Thoracic aorta (tissue), 2 donors: ENCODE measurements at regions not wholly inside any gene's neighbourhood (a gene's known extent, or its start where the extent isn't known, plus 50 kb on each side); places are given as distances from the start of the nearest gene placed in this dataset.

Source experiments
- ATAC-seq: fragments of 150-250 bp; one replicate; pipeline ENCODE4 v1.8.0; 2017; ENCODE audit warnings: low read depth; ENCODE audit not compliant: insufficient number of reproducible peaks, low FRiP score
- DNase-seq: peaks from one replicate; pipeline ENCODE4 v3.0.0-alpha.2; 2020; ENCODE audit warnings: low spot score
- H3K27ac ChIP-seq, 2 donors: fragments of 200-600 bp; sonication (generic); 1 replicate in 1 of 2; 2 replicates in 1 of 2; pipeline ENCODE4 v1.5.1; 2016; ENCODE audit warnings: mild to moderate bottlenecking in 2 of 2, moderate library complexity in 2 of 2
- H3K27me3 ChIP-seq: fragments of 200-600 bp; sonication (generic); replicated peaks from 2 replicates; pipeline ENCODE4 v1.6.0; 2016; ENCODE audit warnings: mild to moderate bottlenecking; ENCODE audit not compliant: insufficient read depth
- H3K36me3 ChIP-seq: fragments of 200-600 bp; sonication (generic); one replicate; pipeline ENCODE4 v1.5.1; 2016
- H3K4me1 ChIP-seq, 2 donors: fragments of 200-600 bp; sonication (generic); 1 replicate in 1 of 2; 2 replicates in 1 of 2; pipeline versions ENCODE4 v1.5.1 to v1.6.0; 2016; ENCODE audit warnings: low read depth in 2 of 2, mild to moderate bottlenecking in 1 of 2; ENCODE audit not compliant: control insufficient read depth in 1 of 2
- H3K4me3 ChIP-seq: fragments of 200-600 bp; sonication (generic); 2 replicates; pipeline ENCODE4 v1.5.1; 2016; ENCODE audit warnings: mild to moderate bottlenecking
- H3K9me3 ChIP-seq: fragments of 200-600 bp; sonication (generic); 2 replicates; pipeline ENCODE4 v1.5.1; 2016
- CTCF ChIP-seq: fragments of 200-600 bp; sonication (generic); IDR thresholded peaks from one replicate; pipeline ENCODE4 v1.5.1; 2019; ENCODE audit warnings: antibody characterized with exemption

- no peak for DNase-seq
- H3K27ac ChIP-seq = no peak overlapping the region
- no peaks in the 10 kb centered on the region for H3K4me1 ChIP-seq
- no peak for ATAC-seq
- H3K27me3 ChIP-seq = no peaks in the 10 kb centered on the region
- no peaks in the 10 kb centered on the region for H3K9me3 ChIP-seq
- H3K36me3 ChIP-seq = no peaks in the 10 kb centered on the region
- no peak for TF ChIP-seq CTCF
- H3K4me3 ChIP-seq = no peak overlapping the region
Observed at GRCh38 chr3:192054881-192055280, 593.9 kb downstream of the PYDC2 start.

DNA sequence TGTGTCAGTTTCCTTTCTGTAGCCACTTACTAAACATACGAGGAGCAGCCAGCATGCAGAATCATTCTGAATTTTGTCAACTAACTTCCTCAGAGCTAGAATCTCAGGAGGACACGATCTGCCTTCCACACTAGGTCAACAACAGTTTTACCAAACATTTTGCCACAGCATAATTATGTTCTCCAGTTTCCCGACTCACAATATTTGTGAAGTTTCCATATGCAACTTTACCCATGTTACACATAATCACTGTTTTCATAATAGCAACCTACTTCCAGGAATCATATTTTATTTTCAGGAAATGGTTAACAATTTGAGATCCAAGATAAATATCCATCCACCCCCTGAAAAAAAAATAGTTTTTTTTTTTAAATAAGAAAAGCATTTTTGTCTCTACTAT, 595.0 kb downstream of the PYDC2 start:
- no peaks in the 10 kb centered on the region for H3K27me3 ChIP-seq
- no peak for DNase-seq
- no peak for TF ChIP-seq CTCF
- no peak overlapping the region for H3K27ac ChIP-seq
- no peak for ATAC-seq
- no peak overlapping the region for H3K4me3 ChIP-seq
- H3K9me3 ChIP-seq = no peaks in the 10 kb centered on the region
- no peaks in the 10 kb centered on the region for H3K4me1 ChIP-seq
- no peaks in the 10 kb centered on the region for H3K36me3 ChIP-seq

DNA sequence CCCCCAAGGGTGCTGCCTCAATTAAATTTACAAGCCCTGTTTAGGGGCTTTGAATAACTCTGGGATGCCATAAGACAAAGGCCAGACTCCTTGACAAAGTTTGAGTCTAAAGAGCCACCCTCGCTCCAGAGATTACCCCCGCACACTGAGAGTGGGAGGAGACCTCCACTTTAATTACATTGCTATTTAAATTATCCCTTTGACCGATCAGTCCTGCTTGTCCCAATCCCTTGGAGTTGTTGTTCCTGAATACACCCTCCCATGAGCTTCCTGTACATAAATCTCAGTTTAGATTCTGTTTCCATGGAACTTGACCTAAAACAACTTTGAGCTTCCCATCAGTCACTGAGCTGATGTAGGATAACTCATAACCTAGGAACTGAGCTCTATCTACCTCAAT, 596.3 kb downstream of the PYDC2 start:
- no peak overlapping the region for H3K27ac ChIP-seq
- ATAC-seq (no peak), DNase-seq (no peak)
- no peaks in the 10 kb centered on the region for H3K4me1 ChIP-seq
- H3K36me3 ChIP-seq = no peaks in the 10 kb centered on the region
- H3K9me3 ChIP-seq = no peaks in the 10 kb centered on the region
- TF ChIP-seq CTCF = no peak
- no peak overlapping the region for H3K4me3 ChIP-seq
- no peaks in the 10 kb centered on the region for H3K27me3 ChIP-seq

DNA sequence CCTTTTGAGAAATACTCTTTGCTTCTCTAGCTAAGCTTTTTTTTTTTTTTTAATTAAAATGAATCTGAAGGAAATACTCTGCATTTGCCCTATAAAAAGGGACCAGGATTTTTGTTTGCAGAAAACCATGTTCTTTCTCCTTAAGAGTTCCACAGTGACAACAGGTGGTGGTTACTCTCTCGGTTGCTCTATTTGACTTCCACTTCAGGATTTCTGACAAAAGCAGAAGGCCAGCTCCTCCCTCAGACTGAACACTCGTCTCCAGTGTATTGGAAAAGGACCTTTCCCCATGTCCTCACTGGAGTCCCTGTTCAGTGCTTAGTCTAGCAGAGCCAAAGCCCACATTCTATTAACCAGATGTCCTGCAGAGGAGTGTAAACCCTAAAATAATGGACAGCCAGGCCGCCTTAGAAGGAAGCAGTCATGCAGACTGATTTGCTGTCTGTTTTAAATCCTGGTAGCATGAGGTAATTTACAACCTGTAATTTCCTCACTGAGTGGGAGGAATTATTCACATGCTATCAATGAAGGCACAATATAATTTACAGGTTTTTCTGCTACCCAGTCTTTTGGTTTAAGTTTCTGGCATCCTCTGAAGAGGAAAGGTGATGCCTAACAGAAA, 599.3 kb downstream of the PYDC2 start:
- no peak for TF ChIP-seq CTCF
- DNase-seq (no peak), ATAC-seq (no peak)
- no peak overlapping the region for H3K4me3 ChIP-seq
- no peaks in the 10 kb centered on the region for H3K36me3 ChIP-seq
- no peaks in the 10 kb centered on the region for H3K9me3 ChIP-seq
- no peaks in the 10 kb centered on the region for H3K4me1 ChIP-seq
- H3K27ac ChIP-seq = no peak overlapping the region
- H3K27me3 ChIP-seq = no peaks in the 10 kb centered on the region

GRCh38 chr3:192061426-192061825, 600.5 kb downstream of the PYDC2 start:
- no peaks in the 10 kb centered on the region for H3K36me3 ChIP-seq
- DNase-seq (no peak), ATAC-seq (no peak)
- no peak overlapping the region for H3K27ac ChIP-seq
- H3K4me3 ChIP-seq = no peak overlapping the region
- H3K27me3 ChIP-seq = no peaks in the 10 kb centered on the region
- no peak for TF ChIP-seq CTCF
- H3K4me1 ChIP-seq = no peaks in the 10 kb centered on the region
- no peaks in the 10 kb centered on the region for H3K9me3 ChIP-seq
